ENCODE measurements at regions not wholly inside any gene's neighbourhood (a gene's known extent, or its start where the extent isn't known, plus 50 kb on each side); places are given as distances from the start of the nearest gene placed in this dataset.
A peak's percentile ranks its signal among the peaks of the same experiment; 100 is the strongest.
"Not testable (repeated sequence)": the region's sequence is repeated elsewhere in the genome, so short reads cannot be mapped to it uniquely, and the experiment has no call there.

DNA sequence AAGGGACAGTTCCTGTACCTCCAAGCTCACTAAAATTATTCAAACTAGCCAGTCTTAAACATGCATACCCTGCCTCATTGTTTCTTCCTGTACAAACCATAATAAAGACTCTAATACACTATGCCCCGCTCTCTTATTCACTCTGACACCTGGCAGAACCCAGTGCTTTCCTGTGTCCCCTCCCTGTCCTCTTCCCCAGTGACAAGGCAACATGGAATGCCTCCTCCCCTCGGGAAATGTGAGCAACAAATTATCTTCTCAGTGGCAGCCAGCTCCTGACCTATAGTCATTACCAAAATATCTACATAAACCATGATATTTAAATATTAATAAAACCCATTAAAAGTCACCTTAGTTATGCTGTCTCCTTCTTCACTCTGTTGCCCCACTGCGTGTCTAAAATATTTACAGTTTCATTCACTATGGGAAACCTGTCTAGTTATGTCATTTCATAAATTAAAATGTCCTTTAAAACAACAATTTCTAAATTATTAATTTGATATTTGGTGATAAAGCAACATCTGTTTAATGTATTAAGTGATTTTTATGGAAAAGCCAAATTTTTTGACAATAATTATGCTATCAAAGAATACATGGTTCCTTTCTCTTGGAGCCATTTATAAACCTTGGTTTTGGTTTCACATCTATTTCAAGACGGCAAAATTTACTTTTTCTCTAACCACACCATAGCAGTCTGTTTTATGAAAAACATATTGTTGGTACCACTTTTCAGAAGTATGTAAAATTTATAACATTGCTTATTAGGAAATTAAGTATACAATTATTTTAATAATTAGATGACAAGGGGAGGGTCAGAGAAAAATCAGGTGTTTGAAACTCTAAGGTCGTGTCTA lies 1355.2 kb downstream of the XPNPEP1 start:
- DNase-seq, result no peak

DNA sequence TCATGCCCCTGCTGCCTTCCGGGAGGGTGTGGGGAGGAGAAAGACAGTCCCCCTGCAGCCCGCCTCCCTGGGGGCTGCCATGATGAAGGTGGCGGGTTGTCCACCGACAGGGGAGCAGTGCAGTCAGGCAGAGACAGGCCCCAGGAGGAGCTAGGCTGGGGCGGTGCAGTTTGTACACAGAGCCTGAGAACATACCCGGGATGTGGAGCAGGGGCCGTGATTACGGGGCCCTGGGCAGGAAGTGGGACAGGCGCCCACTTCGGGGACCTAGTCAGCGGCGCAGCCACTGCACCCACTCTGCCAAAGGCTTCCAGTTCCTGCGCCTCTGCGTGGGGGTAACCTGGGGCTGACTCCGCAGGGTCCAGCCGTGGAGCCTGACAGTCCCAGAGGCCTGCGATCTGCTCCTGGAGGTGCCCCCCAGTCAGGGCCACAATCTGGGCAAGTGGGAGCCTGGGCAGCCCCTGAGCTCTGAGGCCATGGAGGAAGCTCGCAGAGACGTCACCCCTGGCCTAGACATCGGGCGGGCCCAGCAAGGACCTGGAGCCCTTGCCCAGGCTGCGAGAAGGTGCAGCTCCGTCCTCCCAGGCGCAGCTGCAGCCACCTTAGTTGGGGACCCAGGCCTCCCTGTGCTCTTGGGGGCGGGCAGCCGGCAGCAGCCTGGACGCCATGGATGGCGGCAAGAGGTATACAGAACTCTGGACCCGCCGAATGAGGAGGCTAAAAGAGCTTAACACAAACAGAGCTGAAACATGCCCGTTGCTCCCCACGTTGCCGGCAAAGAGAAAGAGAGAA lies 1356.8 kb downstream of the XPNPEP1 start:
- no peak for DNase-seq

DNA sequence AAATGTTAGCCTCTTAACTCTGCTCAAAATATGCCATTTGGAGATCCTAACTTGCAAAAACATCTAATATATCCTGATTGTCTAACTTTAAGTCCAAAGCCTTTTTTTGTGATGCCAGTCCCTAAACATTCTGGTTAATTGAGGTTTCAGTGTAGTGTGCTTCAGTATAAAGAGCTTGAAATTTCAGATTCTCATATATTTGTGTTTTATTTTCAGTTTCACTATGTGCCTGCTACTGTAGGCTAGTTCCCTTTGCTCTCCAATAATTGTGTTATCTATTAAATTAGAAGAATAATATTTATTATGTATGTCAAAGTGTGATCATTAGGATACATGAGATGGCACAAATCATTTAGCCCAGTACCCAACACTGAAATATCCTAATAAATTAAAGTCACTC lies 1361.2 kb downstream of the XPNPEP1 start:
- no peak for DNase-seq

DNA sequence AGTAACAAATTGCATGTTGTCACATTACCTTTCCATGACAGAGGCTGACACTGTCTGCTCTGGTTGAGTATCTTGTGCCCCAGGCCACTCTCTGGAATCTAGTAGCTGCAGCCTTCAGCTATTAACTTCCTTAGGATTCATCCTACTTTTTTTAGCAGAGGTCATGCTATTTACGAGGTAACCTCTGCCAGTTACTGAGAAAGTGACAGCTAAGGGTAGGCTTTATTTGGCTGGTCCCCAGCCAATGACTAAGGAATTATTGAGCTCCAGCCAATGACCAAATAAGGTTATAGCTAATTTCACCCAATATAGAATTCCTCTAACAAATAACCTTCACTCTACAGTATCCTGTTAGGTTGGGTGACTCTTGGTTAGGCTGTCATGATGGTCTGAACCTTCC lies 1361.7 kb downstream of the XPNPEP1 start:
- no peak for DNase-seq

DNA sequence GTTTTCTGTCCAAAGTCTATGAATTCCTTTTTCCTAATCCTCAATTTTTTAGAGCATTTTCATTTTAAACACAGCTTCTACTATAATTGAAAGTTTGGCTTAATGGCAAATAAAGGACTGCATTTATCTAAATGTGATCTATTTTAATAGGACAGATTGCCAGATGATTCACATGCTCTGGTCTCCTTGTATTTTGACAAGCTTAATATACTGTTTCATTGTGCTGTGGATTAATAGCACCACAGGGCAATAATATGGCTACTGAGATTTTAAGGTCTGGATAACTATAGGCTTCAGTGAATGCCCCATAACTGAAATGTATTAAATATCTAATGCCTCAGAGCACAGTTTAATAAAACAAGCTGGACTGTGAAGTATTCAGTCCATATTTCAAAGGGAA lies 1362.8 kb downstream of the XPNPEP1 start:
- no peak for DNase-seq

DNA sequence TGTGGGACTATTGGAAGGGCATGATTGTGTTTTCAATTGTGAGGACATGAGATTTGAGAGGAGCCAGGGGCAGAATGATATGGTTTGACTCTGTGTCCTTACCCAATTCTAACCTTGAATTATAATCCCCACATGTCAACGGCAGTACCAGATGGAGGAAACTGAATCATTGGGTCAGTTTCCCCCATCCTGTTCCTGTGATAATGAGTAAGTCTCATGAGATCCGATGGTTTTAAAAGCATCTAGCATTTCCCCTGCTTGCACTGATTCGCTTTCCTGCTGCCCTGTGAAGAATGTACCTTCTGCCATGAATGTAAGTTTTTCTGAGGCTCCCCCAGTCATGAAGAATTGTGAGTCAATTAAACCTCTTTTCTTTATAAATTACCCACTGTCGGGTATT lies 1367.1 kb downstream of the XPNPEP1 start:
- DNase-seq, result no peak

DNA sequence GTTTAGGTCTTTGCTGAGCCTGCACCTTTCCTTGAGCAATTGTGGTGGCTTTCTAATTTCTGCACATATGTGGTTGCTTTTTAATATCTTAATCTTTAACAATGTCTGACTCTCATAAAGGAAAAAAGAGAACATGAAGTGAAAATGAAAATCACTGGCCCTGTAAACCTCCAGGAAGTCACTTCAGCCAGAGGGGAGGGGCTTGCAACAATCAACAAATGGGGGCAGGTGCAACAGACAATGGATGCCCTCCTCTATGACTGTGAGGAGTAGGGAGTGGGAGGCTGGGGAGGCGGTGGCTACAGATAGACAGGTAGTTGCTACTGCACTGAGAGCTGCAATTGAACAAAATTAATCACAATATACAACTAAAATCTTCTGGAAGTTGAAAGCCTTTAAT lies 1377.4 kb downstream of the XPNPEP1 start:
- DNase-seq, result no peak

DNA sequence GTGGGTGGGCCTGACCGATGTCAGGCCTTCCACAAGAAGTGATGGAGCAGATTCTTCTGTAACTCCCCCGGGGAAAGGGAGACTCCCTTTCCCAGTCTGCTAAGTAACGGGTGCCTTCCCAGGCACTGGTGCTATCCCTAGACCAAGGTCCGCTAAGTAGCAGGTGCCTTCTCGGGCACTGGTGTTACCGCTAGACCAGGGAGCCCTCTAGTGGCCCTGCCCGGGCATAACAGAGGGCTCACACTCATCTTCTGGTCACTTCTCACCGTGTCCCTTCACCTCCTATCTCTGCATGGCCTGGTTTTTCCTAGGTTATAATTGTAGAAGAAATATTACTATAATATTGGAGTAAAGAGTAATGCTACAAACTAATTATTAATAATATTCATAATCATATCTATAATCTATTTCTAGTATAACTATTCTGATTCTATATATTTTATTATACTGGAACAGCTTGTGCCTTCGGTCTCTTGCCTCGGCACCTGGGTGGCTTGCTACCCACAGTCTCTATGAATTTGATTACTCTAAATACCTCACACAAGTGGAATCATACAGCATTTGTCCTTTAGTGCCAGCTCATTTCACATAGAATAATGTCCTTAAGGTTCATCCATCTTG lies 1378.7 kb downstream of the XPNPEP1 start:
- DNase-seq, result peak in 1 of 2 experiments; percentile 12

DNA sequence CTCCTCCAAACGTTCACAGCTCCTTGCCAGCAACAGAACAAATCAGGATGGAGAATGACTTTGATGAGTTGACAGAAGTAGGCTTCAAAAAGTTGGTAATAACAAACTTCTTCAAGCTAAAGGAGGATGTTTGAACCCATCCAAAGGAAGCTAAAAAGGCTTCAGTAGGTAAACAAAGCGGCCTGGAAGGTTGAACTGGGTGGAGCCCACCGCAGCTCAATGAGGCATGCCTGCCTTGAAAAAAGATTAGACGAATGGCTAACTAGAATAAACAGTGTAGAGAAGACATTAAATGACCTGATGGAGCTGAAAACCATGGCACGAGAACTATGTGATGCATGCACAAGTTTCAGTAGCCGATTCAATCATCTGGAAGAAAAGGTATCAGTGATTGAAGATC lies 1369.0 kb upstream of the SORCS1 start:
- not testable (repeated sequence) for DNase-seq

DNA sequence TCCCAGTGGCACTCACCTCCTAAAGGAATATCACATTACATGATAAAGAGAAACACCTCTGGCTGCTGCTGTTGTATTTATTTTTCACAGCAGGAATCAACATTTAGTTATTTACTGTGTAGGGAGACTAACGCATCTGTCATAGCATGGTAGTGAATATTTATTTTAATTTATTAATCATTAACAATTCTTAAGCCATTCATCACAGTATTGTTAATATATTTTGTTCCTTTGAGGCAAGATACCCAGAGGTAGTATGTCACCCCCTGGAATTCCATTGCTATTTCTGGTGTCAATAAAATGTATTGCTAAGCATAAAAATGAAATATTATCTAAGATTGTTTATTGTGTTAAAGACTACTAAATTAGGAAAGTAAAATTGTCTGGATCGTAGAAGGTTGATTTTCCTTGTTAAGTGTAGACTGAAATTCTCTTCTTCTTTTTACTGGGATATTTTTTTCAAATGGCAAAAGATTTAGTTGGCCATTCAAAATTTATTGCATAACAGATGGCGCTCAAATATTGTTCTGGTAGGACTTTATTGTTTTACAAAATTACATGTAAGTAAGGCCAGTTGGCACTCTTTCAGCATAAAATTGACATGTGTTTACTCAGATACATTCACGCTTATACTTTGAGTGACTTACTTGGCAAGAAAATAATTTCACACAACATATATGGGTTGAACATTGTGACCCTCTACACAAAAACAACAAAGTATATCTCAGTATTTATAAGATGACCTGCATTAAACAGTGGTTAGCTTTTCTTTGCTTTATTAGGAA lies 1358.7 kb upstream of the SORCS1 start:
- no peak for DNase-seq

DNA sequence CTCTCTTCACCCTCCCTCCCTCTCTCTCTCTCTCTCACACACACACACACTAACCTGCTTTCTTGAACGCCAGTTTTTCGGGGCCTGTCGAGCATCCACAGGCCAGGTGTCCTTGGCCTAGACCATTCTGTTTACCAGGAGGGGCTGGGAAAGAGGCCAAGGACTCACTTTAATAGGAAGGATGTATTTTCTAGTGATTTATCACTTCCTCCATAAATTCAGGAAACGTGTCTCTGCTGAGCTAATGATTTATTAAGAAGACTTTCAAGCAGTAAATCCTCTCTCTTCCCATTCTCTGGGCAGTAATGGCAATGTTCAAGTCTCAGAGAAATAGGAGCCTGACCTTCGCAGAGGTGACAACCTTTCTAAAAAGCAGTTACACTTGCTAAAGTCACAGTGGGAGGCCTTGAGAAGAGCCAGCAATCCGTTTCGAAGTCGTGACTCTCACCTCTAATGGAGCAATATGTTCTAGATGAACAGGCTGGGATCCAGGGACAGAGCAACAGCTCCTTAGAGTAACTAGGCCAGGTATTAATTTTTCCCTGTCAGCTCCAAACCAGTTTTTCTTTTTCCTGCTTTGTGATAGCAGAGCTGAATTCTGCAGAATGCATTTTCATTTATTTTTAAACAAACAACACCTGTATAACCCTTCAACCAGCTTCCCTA lies 1357.5 kb upstream of the SORCS1 start:
- DNase-seq, result no peak

DNA sequence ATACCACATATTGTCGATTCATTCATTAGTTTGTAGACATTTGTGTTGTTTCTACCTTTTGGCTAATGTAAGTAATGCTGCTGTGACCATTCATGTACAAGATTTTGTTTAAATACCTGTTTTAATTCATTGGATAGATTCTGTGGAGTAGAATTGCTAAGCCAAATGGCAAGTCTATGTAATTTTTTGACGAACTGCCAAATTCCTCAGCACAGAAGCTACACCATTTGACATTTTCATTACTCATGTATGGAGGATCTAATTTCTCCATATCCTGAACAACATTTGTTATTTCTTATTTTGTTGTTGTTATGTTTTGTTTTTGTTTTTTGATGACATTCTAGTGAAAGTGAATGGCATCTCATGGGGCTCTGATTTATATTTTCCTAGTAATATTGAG lies 1351.3 kb upstream of the SORCS1 start:
- DNase-seq, result no peak

DNA sequence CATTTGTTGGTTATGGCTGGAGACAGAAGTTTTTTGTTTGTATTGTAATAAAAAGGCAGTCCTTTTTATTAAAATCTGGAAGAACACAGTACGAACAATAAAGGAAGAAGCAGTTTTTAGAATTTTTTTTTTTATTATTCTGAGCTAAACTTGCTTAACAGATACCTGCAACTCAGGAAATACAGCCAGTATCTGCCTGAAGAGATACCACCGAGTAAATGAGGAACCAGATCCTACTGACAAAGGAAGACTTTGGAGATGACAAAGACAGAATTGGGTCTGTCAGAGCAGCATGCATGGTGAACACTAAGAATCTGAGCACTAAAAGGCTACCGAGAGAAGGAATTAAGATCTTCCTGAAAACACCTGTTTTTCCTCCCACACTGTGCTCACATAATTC lies 1335.9 kb upstream of the SORCS1 start:
- no peak for DNase-seq

DNA sequence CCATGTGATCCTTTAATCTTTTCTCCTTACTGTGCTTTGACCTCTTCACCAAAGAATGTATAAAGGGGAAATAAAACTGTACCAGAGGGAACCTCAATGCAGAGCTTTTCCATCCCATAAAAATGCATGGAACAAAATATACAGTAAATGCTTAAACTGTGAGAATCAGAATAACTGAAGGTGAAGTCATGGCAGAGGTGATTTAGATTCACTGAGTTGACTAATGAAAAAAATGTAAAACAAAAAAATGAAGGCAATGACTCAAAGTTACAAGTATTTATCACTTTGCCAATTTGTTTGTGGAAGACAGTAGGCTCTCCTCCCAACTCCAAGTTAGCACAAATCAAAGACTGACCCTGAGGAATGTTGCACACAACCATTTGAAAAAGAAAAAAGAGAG lies 1331.6 kb upstream of the SORCS1 start:
- no peak for DNase-seq

DNA sequence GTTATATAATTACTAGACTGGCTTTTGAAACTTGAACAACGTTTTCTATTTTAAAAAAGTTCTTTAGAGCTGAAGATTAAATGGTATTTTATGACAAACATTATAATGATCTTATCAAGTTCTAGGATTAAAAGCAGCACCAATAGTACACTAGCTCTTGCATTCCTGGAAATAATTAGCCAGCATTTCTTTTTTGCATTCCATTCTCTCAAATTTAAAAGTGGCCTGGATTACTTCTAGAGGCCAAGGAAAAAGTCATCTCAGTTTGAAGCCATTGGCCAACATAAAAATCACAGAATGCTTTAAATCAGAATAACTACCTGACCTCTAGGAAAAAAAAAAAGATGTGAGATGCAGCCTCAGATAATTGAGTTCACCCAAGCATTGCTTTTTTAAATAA lies 1326.4 kb upstream of the SORCS1 start:
- no peak for DNase-seq

DNA sequence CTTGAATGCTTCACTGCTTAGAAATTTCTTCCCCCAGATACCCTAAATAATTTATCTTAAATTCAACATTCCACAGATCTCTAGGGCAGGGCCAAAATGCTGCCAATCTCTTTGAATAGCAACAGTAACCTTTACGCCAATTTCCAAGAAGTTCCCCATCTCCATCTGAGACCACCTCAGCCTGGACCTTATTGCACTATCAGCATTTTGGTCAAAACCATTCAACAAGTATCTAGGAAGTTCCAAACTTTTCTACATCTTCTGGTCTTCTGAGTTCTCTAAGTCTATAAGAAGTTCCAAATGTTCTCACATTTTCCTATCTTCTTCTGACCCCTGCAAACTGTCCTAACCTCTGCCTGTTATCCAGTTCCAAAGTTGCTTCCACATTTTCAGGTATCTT lies 1306.9 kb upstream of the SORCS1 start:
- no peak for DNase-seq

DNA sequence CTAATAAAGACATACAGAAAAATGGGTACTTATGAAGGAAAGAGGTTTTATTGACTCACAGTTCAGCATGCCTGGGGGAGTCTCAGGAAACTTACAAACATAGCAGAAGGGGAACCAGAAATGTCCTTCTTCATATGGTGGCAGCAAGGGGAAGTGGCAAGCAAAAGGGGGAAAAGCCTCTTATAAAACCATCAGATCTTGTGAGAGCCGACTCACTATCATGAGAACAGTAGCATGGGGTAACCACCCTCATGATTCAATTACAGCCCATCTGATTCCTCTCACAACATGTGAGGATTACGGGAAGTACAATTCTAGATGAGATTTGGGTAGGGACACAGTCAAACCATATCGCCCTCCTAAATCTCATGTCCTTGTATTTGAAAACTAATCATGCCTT lies 1305.4 kb upstream of the SORCS1 start:
- DNase-seq, result no peak

DNA sequence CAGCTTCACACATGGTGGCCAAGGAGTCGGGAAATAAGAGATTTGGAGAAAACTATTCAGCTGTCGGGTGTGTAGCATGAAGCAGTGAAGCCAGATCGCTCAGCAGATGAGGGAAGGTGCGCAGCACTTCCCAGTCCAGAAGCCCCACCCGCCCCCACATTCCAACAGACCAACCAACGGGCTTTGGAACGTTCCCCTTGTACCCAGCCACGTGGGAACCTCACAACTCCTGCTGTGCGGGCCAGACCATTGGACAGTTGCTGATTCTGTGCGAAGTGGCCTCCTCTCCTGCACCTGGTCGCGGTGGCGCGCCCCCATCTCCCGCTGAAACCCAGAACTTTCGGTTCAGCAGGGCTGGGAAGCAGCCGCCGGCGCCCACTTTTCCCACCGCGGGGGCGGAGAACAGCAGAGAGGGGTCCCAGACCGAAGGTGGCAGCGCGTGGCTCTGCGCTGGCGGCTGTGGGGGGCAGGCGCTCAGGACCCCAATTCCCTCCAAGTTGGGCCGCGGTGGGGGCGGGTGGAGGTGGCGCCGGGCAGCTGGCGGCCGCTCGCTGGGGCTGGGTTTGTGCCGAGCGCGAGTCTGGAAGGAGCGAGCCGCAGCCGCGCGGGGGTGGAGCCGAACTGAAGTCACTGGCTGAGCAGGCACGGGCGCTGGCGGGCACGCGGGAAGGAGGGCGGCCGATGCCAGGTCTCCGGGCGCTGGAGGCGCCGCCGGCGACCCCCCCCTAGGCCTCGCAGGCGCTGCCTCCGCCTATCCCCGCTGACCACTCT lies 1301.5 kb upstream of the SORCS1 start:
- no peak for DNase-seq

DNA sequence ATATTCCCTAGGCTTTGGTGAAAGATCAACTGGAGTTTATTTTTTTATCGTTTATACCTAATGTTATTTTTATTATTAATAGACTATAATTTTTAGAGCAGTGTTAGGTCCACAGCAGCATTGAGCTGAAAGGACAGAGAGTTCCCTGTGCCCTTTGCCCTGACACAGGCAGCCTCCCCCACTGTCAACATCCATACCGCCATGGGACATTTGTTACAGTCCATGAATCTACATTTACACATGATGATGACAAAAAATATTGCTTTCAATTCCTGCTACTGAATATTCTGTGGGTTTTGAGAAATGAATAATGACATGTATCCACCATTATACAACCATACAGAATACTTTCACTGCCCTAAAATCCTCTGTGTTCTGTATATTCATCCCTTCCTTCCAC lies 1297.5 kb upstream of the SORCS1 start:
- DNase-seq, result no peak

DNA sequence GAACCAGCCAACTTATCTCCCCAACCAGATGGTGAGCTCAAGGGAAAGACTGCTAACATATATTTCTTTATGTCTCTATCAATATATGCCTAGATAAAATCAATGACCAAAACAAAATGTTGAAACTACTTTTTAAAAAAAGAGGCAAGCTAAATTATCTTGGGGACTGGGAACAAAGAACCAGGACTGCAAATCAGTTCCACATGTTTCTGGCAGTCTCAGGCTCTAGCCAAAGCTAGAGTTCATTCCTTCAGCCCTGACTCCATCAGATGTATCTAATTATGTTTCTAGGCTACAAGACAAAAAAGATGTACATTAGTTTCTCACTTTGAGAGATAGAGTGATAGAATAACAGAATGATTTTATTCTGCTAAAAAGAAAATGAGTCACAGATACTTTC lies 1290.3 kb upstream of the SORCS1 start:
- DNase-seq, result no peak

DNA sequence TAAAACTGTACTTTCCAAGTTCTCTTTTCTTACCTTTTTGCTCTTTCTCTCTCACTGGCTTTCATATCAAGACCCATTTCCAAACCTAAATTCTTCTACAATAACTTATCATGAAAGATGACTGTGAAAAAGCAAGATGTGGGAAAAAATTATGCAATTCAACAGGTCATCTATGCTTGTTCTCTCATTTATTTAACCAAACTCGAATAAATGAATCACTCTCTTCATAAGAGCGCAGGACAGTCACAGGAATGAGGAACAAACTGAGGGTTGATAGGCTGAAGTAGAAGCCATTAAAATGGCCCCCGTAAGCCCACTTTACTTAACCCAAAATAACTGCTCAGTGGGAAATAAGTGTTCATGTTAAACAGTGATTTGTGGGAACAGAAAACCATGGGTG lies 1289.7 kb upstream of the SORCS1 start:
- DNase-seq, result no peak

DNA sequence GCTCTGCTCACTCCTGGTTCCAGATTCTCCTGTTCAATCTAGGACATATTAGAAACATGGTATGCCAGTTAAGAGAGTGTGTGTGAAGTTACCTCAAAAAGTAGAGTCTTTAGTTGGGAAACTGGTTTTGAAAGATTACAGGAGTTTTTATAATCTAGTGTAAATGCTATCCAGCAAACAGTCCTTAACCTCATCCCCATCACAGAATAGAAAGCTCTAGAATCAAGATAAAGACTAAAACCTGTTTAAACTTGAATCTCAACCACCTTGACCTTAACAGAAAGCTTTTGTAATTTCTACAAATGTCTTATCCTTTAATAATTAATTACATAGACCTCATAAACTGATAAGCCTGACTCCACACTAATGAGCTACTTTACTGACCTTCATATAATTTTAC lies 1288.7 kb upstream of the SORCS1 start:
- DNase-seq, result no peak

Measured in NCI-H524 (cell line).